HCT116 (cell line): ENCODE measurements at regions not wholly inside any gene's neighbourhood (a gene's known extent, or its start where the extent isn't known, plus 50 kb on each side); places are given as distances from the start of the nearest gene placed in this dataset.

ENCODE experiments used
- ATAC-seq: fragments of 200-7000 bp; cut with Tn5 transposase; 2 replicates; pipeline ENCODE4 v1.9.1; 2020; ENCODE audit warnings: mild to moderate bottlenecking, moderate library complexity
- BruUV-seq: library from RNA; stranded (reverse); fragments of 400-500 nt; replicated peaks from 2 replicates; lab custom pipeline; 2021; lab: Mats Ljungman, UMichigan
- CTCF ChIA-PET: fragments of 300-600 bp; sonication (Branson Sonifier 250); formaldehyde crosslinking; loops from one replicate; lab custom pipeline; 2021; ENCODE audit warnings: antibody characterized with exemption; lab: Charles Lee
- POLR2A ChIA-PET: fragments of 300-600, 350-600 bp; sonication (Branson Sonifier 250); formaldehyde crosslinking; loops from one replicate; lab custom pipeline; 2021; ENCODE audit warnings: antibody characterized with exemption; lab: Charles Lee
- RAD21 ChIA-PET, 2 experiments: fragments of 300-600 bp; sonication (Branson Sonifier 250); formaldehyde crosslinking; loops; one replicate each; lab custom pipeline; 2023; ENCODE audit warnings: low total read pairs in 2 of 2; ENCODE audit not compliant: uncharacterized antibody in 2 of 2, unreplicated experiment in 2 of 2, low non-redundant PET in 1 of 2; lab: Charles Lee
- DNase-seq: peaks from one replicate; pipeline ENCODE4 v3.0.0-alpha.2; 2010; ENCODE audit warnings: low read depth, low spot score
- H2AFZ ChIP-seq: fragments of 200-600 bp; shearing (Covaris generic), sonication (generic); 2 replicates; pipeline ENCODE4 v1.6.1; 2017; ENCODE audit warnings: low read depth, mixed run types, mixed read lengths, antibody characterized with exemption, low read length; ENCODE audit not compliant: poor library complexity, severe bottlenecking
- H3K27ac ChIP-seq: 2 replicates; pipeline ENCODE4 v1.5.1; 2012; ENCODE audit warnings: low read depth, low read length
- H3K27me3 ChIP-seq: fragments of 200-600 bp; sonication (generic); 2 replicates; pipeline ENCODE4 v1.6.1; 2016; ENCODE audit warnings: mixed run types, low read length, mixed read lengths; ENCODE audit not compliant: insufficient read depth
- H3K36me3 ChIP-seq, 2 experiments: fragments of 200-500 bp in 1 of 2; fragments of 200-600 bp in 1 of 2; sonication (Bioruptor generic) in 1 of 2; sonication (generic) in 1 of 2; 2 replicates each; pipeline versions ENCODE4 v1.5.1 to v1.6.1; 2014 to 2016; ENCODE audit warnings: low read length in 2 of 2, inconsistent platforms in 1 of 2, mixed read lengths in 1 of 2, mixed run types in 1 of 2; ENCODE audit not compliant: insufficient read depth in 2 of 2, control insufficient read depth in 1 of 2
- H3K4me1 ChIP-seq, 2 experiments: fragments of 200-600 bp in 1 of 2; sonication (generic) in 1 of 2; 2 replicates each; pipeline versions ENCODE4 v1.5.1 to v1.6.1; 2012 to 2017; ENCODE audit warnings: low read length in 2 of 2, inconsistent platforms in 1 of 2, mild to moderate bottlenecking in 1 of 2, mixed read lengths in 1 of 2, mixed run types in 1 of 2, moderate library complexity in 1 of 2; ENCODE audit not compliant: insufficient read depth in 2 of 2, control insufficient read depth in 1 of 2
- H3K4me2 ChIP-seq: fragments of 200-600 bp; sonication (generic); 2 replicates; pipeline ENCODE4 v1.6.1; 2017; ENCODE audit warnings: mixed run types, low read length, mixed read lengths
- H3K4me3 ChIP-seq, 2 experiments: fragments of 200-600 bp in 1 of 2; sonication (generic) in 1 of 2; replicated peaks in 1 of 2; 2 replicates each; pipeline ENCODE4 v1.5.1; 2011 to 2016; ENCODE audit warnings: low read length in 2 of 2, control low read depth in 1 of 2, low read depth in 1 of 2, mild to moderate bottlenecking in 1 of 2, mixed read lengths in 1 of 2, mixed run types in 1 of 2
- H3K79me2 ChIP-seq: fragments of 200-600 bp; sonication (generic); 2 replicates; pipeline ENCODE4 v1.6.1; 2017; ENCODE audit warnings: mild to moderate bottlenecking, mixed run types, low read length, moderate library complexity, mixed read lengths; ENCODE audit not compliant: insufficient read depth
- H3K9ac ChIP-seq: fragments of 200-600 bp; sonication (generic); 2 replicates; pipeline ENCODE4 v1.6.1; 2016; ENCODE audit warnings: low read length, mixed read lengths
- H3K9me2 ChIP-seq: fragments of 200-600 bp; sonication (generic), shearing (Covaris generic); 2 replicates; pipeline ENCODE4 v1.6.1; 2017; ENCODE audit warnings: mixed run types, mild to moderate bottlenecking, moderate library complexity; ENCODE audit not compliant: insufficient read depth
- H3K9me3 ChIP-seq, 2 experiments: fragments of 200-500 bp in 1 of 2; fragments of 200-600 bp in 1 of 2; sonication (Bioruptor generic) in 1 of 2; sonication (generic) in 1 of 2; 2 replicates each; pipeline ENCODE4 v1.6.1; 2014 to 2017; ENCODE audit warnings: low read length in 2 of 2, mixed read lengths in 2 of 2, inconsistent platforms in 1 of 2, low read depth in 1 of 2, mild to moderate bottlenecking in 1 of 2, mixed run types in 1 of 2, moderate library complexity in 1 of 2; ENCODE audit not compliant: control insufficient read depth in 1 of 2, insufficient read depth in 1 of 2
- H4K20me1 ChIP-seq: fragments of 200-600 bp; sonication (generic), shearing (Covaris generic); 2 replicates; pipeline ENCODE4 v1.6.1; 2017; ENCODE audit warnings: mixed run types, mild to moderate bottlenecking, moderate library complexity; ENCODE audit not compliant: insufficient read depth
- CEBPB ChIP-seq: IDR thresholded peaks from 2 replicates; pipeline ENCODE4 v1.6.1; 2012; ENCODE audit warnings: low read depth
- CTCF ChIP-seq, 3 experiments: fragments of 200-600 bp in 1 of 3; sonication (generic) in 1 of 3; IDR thresholded peaks in 2 of 3; conservative IDR thresholded peaks in 1 of 3; 2 replicates each; pipeline ENCODE4 v1.5.1; 2012 to 2017; ENCODE audit warnings: low read depth in 2 of 3, low read length in 2 of 3, antibody characterized with exemption in 1 of 3, borderline replicate concordance in 1 of 3, control low read depth in 1 of 3, mild to moderate bottlenecking in 1 of 3, mixed read lengths in 1 of 3, mixed run types in 1 of 3, moderate library complexity in 1 of 3; ENCODE audit not compliant: insufficient read depth in 1 of 3
- ELF1 ChIP-seq: IDR thresholded peaks from 2 replicates; pipeline ENCODE4 v1.6.1; 2012; ENCODE audit warnings: low read depth, borderline replicate concordance
- JUND ChIP-seq: IDR thresholded peaks from 2 replicates; pipeline ENCODE4 v1.6.1; 2012
- SIN3A ChIP-seq: IDR thresholded peaks from 2 replicates; pipeline ENCODE4 v1.6.1; 2012; ENCODE audit warnings: low read depth
- SP1 ChIP-seq: IDR thresholded peaks from 2 replicates; pipeline ENCODE4 v1.6.1; 2012; ENCODE audit warnings: low read depth
- ZNF274 ChIP-seq: fragments of 200-500 bp; sonication (Bioruptor generic); IDR thresholded peaks from 2 replicates; pipeline ENCODE4 v1.6.1; 2014; ENCODE audit warnings: mild to moderate bottlenecking, low read depth, low read length, inconsistent platforms
- intact Hi-C: fragments of 100-400 bp; cut with micrococcal nuclease; formaldehyde crosslinking; loops from 2 replicates; pipeline ENCODE4 v1.10.0; 2022
- TF ChIP-seq, protein P1 (sequence below): IDR thresholded peaks from 2 replicates; pipeline ENCODE4 v1.6.1; 2011; ENCODE audit warnings: mild to moderate bottlenecking, low read length, moderate library complexity; ENCODE audit not compliant: insufficient replicate concordance; ENCODE audit errors: extremely low read depth

- POLR2A ChIA-PET: no interaction called here
- H3K79me2 ChIP-seq: no peaks in the 10 kb centered on the region
- intact Hi-C loops: no loop called here
- no peaks in the 10 kb centered on the region for H4K20me1 ChIP-seq
- H3K4me2 ChIP-seq: no peak overlapping the region
- CTCF ChIA-PET: no interaction called here
- no peak overlapping the region for H3K27ac ChIP-seq
- DNase-seq (no peak), ATAC-seq (no peak)
- H3K9ac ChIP-seq: no peak overlapping the region
- RAD21 ChIA-PET: no interaction called here
- no peaks in the 10 kb centered on the region for H3K4me1 ChIP-seq
- H3K4me3 ChIP-seq: no peak overlapping the region
- no peaks in the 10 kb centered on the region for H3K27me3 ChIP-seq
- no peak overlapping the region for H2AFZ ChIP-seq
- H3K36me3 ChIP-seq: no peaks in the 10 kb centered on the region
- H3K9me2 ChIP-seq: no peaks in the 10 kb centered on the region
- no peaks in the 10 kb centered on the region for H3K9me3 ChIP-seq
- no TSS peak for BruUV-seq
- TF ChIP-seq CEBPB: no peak
- no peak for TF ChIP-seq ZNF274
- TF ChIP-seq SP1: no peak
- TF ChIP-seq CTCF (IDR thresholded peaks at IDR 0.05 in 2 of 3, conservative IDR thresholded peaks at IDR 0.05 in 1 of 3; ENCODE audit: borderline replicate concordance in 1 of 3, insufficient read depth in 1 of 3, low read depth in 2 of 3, low read length in 2 of 3): no peak
- no peak for TF ChIP-seq SIN3A
- TF ChIP-seq ELF1: no peak
- TF ChIP-seq JUND: no peak
- TF ChIP-seq, protein P1, sequence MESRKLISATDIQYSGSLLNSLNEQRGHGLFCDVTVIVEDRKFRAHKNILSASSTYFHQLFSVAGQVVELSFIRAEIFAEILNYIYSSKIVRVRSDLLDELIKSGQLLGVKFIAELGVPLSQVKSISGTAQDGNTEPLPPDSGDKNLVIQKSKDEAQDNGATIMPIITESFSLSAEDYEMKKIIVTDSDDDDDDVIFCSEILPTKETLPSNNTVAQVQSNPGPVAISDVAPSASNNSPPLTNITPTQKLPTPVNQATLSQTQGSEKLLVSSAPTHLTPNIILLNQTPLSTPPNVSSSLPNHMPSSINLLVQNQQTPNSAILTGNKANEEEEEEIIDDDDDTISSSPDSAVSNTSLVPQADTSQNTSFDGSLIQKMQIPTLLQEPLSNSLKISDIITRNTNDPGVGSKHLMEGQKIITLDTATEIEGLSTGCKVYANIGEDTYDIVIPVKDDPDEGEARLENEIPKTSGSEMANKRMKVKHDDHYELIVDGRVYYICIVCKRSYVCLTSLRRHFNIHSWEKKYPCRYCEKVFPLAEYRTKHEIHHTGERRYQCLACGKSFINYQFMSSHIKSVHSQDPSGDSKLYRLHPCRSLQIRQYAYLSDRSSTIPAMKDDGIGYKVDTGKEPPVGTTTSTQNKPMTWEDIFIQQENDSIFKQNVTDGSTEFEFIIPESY: no peak
Measured at GRCh38 chrX:9222299-9222698, 188.4 kb upstream of the FAM9B start.
